ENCODE measurements at regions not wholly inside any gene's neighbourhood (a gene's known extent, or its start where the extent isn't known, plus 50 kb on each side); places are given as distances from the start of the nearest gene placed in this dataset.

DNA sequence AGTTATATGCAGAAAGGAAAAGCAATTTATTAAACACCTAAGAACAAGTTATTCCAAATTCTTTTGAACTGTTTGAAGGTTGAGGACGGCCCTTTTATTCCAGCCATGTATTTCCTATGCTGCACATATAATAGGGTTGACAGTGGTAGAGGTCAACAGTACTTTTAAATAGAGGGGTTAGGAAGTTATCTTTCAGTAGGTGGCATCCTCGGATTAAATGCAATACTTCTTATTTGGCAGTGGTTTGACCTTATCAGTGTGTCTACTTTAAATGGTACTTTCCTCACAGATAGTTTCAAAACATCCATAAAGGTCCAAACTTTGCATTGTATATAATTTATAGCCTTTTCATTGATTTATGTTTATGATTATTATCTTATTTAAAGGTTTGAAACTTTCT lies 558.7 kb downstream of the TUSC7 start:
- DNase-seq (ENCODE audit: insufficient read length, low spot score) (no peak), FAIRE-seq (no peak)
- TF ChIP-seq, protein P1, sequence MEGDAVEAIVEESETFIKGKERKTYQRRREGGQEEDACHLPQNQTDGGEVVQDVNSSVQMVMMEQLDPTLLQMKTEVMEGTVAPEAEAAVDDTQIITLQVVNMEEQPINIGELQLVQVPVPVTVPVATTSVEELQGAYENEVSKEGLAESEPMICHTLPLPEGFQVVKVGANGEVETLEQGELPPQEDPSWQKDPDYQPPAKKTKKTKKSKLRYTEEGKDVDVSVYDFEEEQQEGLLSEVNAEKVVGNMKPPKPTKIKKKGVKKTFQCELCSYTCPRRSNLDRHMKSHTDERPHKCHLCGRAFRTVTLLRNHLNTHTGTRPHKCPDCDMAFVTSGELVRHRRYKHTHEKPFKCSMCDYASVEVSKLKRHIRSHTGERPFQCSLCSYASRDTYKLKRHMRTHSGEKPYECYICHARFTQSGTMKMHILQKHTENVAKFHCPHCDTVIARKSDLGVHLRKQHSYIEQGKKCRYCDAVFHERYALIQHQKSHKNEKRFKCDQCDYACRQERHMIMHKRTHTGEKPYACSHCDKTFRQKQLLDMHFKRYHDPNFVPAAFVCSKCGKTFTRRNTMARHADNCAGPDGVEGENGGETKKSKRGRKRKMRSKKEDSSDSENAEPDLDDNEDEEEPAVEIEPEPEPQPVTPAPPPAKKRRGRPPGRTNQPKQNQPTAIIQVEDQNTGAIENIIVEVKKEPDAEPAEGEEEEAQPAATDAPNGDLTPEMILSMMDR (IDR thresholded peaks at IDR 0.05; ENCODE audit: insufficient read depth, missing control alignments): no peak

DNA sequence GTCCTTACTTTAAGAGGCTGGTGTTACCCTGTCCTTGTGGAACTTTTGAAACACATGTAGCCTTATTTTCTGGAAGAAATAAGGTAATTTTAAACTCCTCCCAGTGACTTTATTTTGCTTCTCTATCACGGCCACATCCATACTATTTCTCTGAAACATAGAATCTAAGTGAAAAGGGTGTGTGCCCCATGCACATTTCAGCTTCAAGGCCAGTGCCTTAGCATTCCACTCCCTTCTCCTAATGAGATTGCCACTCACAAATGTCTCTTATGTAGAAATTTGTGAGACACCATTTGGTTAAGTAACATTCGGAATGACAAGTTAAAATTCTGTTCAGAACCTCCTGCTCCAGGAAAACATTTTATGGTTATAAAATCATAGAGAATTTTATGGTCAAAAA lies 562.7 kb downstream of the TUSC7 start:
- FAIRE-seq (no peak), DNase-seq (ENCODE audit: insufficient read length, low spot score) (no peak)
- TF ChIP-seq, protein P1 (IDR thresholded peaks at IDR 0.05; ENCODE audit: insufficient read depth, missing control alignments): no peak

DNA sequence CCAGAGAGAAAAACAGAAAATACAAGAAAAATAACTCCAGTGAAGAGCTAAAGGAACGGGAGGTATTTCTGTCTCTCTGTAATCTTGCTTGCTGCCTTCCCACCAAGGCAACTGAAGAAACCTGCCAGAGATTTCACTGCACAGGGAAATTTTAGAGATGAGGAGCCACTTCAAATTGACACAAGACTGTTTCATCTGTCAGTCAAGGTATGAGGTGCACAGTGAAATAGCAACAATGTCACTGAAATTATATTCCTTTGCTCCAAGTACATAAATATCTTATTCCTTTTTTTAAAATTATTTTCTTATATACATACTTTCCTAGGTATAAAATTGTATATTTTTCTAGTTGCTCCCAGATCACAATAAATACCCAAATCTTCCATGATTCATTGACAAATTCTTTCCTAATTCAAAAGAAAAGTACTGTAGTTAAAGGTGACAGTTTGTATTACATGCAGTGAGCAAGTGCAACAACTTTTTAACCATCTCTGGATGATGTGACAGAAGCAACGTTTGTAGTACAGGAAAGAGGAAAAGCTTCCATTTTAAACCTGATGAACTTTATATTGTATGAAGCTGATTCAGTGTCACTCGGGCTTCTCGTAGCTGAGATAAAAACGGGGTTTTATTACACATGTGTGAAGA lies 563.4 kb downstream of the TUSC7 start:
- FAIRE-seq: no peak
- TF ChIP-seq, protein P1 (IDR thresholded peaks at IDR 0.05; ENCODE audit: insufficient read depth, missing control alignments): no peak
- no peak for DNase-seq (ENCODE audit: insufficient read length, low spot score)

DNA sequence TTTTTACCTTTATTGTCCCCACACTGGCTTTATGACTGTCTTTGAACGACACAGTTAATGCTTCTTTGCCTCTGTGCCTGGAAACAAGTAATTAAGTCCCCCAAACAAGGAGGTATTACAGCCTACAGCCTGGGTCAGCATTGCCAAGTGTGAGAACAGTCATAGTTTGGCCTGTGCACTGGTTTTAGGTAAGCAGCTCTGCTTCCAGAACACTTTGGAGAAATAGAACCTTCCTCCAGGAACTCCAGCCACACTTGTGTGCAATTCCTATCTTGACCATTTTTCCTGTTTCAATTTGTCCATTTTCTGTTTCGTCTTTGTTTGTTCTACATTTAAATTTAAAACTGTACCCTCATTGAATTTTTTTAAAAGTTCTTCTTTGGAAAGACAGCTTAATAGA lies 568.2 kb downstream of the TUSC7 start:
- DNase-seq (ENCODE audit: insufficient read length, low spot score) (no peak), FAIRE-seq (no peak)
- TF ChIP-seq, protein P1 (IDR thresholded peaks at IDR 0.05; ENCODE audit: insufficient read depth, missing control alignments): no peak

DNA sequence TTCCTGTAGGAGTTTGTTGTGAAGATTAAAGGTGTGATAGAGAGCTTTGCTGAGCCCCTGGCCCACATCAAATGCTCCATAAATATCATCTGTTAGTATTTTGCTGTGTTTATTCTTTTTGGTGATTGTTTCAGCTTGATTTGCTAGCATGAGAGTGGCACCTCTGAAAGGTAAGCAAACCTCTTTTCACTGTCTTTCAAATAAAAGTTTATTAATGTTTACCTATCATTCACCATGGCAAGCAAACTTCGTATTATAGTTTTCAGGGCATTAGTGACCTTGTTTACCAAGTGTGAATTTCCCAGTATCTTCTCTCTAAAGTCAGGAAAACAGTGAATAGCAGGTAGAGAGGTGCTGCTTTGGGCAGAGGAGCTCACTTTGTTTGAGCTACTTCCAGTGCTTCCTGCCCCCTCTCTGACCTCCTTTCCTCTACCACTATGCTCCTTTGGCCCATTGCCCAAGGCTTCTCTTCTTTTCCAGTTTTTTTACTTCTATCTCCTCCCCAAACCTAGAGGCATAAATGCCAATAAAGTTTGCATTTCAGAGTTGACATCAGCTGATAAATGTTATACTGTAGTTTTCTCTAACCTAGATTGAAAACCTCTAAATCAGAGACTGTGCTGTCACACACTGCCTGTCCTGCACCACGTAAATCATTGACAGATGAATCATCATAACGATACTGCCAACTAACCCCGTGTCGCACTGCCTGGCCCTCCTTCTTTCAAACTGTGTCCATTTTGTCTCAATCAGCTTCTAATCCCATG lies 569.0 kb downstream of the TUSC7 start:
- TF ChIP-seq, protein P1 (IDR thresholded peaks at IDR 0.05; ENCODE audit: insufficient read depth, missing control alignments): no peak
- FAIRE-seq: no peak
- DNase-seq (ENCODE audit: insufficient read length, low spot score): no peak

DNA sequence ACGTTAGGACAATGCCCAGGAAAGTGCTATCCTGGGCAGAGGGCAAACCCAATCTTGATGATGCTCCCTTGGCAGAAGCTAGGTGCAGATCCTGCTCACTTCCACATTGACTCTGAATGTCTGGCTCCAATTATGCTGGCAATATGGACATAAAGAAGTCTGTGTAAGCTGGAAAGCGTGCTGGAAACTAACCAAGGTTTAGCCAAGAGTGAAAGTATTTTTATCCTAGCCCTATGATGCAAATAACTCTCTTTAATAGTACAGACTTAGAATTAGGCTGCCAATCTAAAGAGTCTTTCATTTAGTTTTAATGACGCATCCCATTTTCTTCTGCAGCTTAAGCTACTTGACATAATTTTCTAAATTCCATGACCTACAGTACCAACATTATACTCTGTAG lies 571.8 kb downstream of the TUSC7 start:
- FAIRE-seq: no peak
- no peak for DNase-seq (ENCODE audit: insufficient read length, low spot score)
- TF ChIP-seq, protein P1 (IDR thresholded peaks at IDR 0.05; ENCODE audit: insufficient read depth, missing control alignments): no peak

DNA sequence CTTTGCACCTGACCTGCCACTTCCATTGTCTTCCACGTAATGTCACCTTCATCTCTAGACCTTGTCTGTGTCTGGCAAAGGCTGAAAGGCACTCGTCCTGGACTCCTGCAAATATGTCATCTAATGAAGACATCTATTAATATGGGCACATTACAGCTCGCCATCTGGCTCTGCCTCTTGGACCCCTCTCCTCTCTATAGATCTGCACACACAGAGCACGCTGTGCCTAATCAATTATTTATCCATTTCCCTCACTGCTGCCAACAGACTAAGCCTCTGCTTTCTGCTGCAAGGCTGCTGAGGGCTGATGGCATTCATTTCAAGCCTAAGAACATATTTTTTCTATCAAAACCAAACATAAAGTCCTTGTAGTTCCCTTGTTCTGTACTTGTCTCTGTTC lies 573.0 kb downstream of the TUSC7 start:
- FAIRE-seq (no peak), DNase-seq (ENCODE audit: insufficient read length, low spot score) (no peak)
- TF ChIP-seq, protein P1 (IDR thresholded peaks at IDR 0.05; ENCODE audit: insufficient read depth, missing control alignments): no peak
